ENCODE measurements at regions not wholly inside any gene's neighbourhood (a gene's known extent, or its start where the extent isn't known, plus 50 kb on each side); places are given as distances from the start of the nearest gene placed in this dataset.

DNA sequence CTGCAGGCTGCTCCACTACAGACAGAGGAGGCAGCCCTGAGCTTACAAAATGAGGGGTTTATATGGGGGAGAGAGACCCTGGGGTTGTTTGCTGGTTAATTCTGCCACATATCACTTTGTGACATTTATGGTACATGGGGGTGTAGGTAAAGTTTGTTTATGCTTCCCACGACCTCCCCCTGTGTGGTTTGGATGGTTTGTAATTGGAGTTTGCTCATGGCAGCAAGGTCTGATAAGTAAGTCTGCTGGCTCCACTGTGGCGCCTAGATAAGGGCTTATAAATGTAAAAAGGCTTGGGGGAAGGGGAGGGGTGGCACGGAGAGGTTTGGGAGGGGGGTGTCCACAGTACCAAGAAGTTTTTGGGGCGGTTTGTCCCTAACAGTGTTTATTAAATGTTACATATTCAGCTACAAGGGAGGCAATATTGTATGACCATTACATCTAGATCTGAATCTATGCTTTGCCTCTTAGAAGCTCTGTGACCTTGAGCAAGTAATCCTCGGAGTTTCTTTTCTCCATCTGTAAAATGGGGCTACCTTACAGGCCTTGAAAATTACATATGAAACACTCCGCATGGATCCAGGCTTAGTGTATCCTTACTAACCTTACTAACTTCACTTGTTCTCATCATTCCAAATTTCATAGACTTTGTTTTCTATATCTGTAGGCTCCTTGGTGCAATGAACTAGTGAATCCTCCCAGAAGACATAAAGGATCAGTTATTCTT lies 204.8 kb upstream of the NOX3 start:
- Histone ChIP-seq H3K4me1 (ENCODE audit: control insufficient read depth in 1 of 2, insufficient read depth in 2 of 2, low read length in 2 of 2) (no peaks in the 10 kb centered on the region), H3K79me2 (ENCODE audit: insufficient read depth, low read length) (no peaks in the 10 kb centered on the region), H3K27ac (ENCODE audit: low read depth, low read length) (no peak overlapping the region), H2AFZ (ENCODE audit: low read depth, low read length, poor library complexity, severe bottlenecking) (no peak overlapping the region), H4K20me1 (ENCODE audit: insufficient read depth) (no peaks in the 10 kb centered on the region), H3K36me3 (ENCODE audit: control insufficient read depth in 1 of 2, insufficient read depth in 2 of 2, low read length in 2 of 2) (no peaks in the 10 kb centered on the region), H3K4me2 (ENCODE audit: low read length) (no peak overlapping the region), H3K9ac (ENCODE audit: low read length) (no peak overlapping the region), H3K4me3 (replicated peaks in 1 of 2; ENCODE audit: low read depth in 1 of 2, low read length in 2 of 2) (no peak overlapping the region), H3K9me3 (ENCODE audit: control insufficient read depth in 1 of 2, insufficient read depth in 1 of 2, low read depth in 1 of 2, low read length in 2 of 2) (no peaks in the 10 kb centered on the region), H3K27me3 (ENCODE audit: insufficient read depth, low read length) (no peaks in the 10 kb centered on the region), H3K9me2 (ENCODE audit: insufficient read depth) (0 out of 2 replicates have a peak, but pooled peaks cover 2% of the 10 kb centered on the region)
- DNase-seq (ENCODE audit: low read depth, low spot score), result no peak
- CTCF ChIA-PET, result no interaction called here
- no TSS peak for BruUV-seq (replicated peaks)
- no peak for ATAC-seq
- RAD21 ChIA-PET (ENCODE audit: low non-redundant PET in 1 of 2, low total read pairs in 2 of 2, uncharacterized antibody in 2 of 2, unreplicated experiment in 2 of 2), result no interaction called here
- POLR2A ChIA-PET, result no interaction called here
- intact Hi-C loops (cut with micrococcal nuclease), result no loop called here
- TF ChIP-seq SRF (IDR thresholded peaks at IDR 0.05; ENCODE audit: low read depth) (no peak), SIN3A (IDR thresholded peaks at IDR 0.05; ENCODE audit: low read depth) (no peak)

DNA sequence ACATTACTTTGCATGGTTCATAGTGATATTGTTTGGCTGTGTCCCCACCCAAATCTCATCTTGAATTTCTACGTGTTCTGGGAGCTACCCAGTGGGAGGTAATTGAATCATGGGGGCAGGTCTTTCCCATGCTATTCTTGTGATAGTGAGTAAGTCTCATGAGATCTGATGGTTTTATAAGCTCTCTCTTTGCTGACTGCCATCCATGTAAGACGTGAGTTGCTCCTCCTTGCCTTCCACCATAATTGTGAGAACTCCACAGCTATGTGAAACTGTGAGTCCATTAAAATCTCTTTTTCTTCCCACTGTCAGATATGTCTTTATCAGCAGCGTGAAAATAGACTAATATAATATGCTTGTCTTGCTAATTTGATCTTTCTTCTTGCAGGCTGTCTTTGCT lies 200.4 kb upstream of the NOX3 start:
- H2AFZ ChIP-seq (ENCODE audit: low read depth, low read length, poor library complexity, severe bottlenecking), result no peak overlapping the region
- no peak overlapping the region for H3K4me2 ChIP-seq (ENCODE audit: low read length)
- CTCF ChIA-PET, result no interaction called here
- H3K4me1 ChIP-seq (ENCODE audit: control insufficient read depth in 1 of 2, insufficient read depth in 2 of 2, low read length in 2 of 2), result no peaks in the 10 kb centered on the region
- no peak overlapping the region for H3K9ac ChIP-seq (ENCODE audit: low read length)
- no peaks in the 10 kb centered on the region for H3K9me3 ChIP-seq (ENCODE audit: control insufficient read depth in 1 of 2, insufficient read depth in 1 of 2, low read depth in 1 of 2, low read length in 2 of 2)
- H4K20me1 ChIP-seq (ENCODE audit: insufficient read depth), result no peaks in the 10 kb centered on the region
- POLR2A ChIA-PET, result no interaction called here
- intact Hi-C loops (cut with micrococcal nuclease), result no loop called here
- 0 out of 2 replicates have a peak, but pooled peaks cover 2% of the 10 kb centered on the region for H3K9me2 ChIP-seq (ENCODE audit: insufficient read depth)
- H3K36me3 ChIP-seq (ENCODE audit: control insufficient read depth in 1 of 2, insufficient read depth in 2 of 2, low read length in 2 of 2), result no peaks in the 10 kb centered on the region
- no peaks in the 10 kb centered on the region for H3K27me3 ChIP-seq (ENCODE audit: insufficient read depth, low read length)
- no peak overlapping the region for H3K4me3 ChIP-seq (replicated peaks in 1 of 2; ENCODE audit: low read depth in 1 of 2, low read length in 2 of 2)
- DNase-seq (ENCODE audit: low read depth, low spot score) (no peak), ATAC-seq (no peak)
- BruUV-seq (replicated peaks), result no TSS peak
- RAD21 ChIA-PET (ENCODE audit: low non-redundant PET in 1 of 2, low total read pairs in 2 of 2, uncharacterized antibody in 2 of 2, unreplicated experiment in 2 of 2), result no interaction called here
- H3K79me2 ChIP-seq (ENCODE audit: insufficient read depth, low read length), result no peaks in the 10 kb centered on the region
- H3K27ac ChIP-seq (ENCODE audit: low read depth, low read length), result no peak overlapping the region
- TF ChIP-seq TCF7L2 (IDR thresholded peaks at IDR 0.05; ENCODE audit: borderline replicate concordance, extremely low read depth, insufficient read depth, insufficient read length) (no peak), EZH2 (IDR thresholded peaks at IDR 0.05) (no peak), EZH2phosphoT487 (IDR thresholded peaks at IDR 0.05; ENCODE audit: borderline replicate concordance) (no peak), SIN3A (IDR thresholded peaks at IDR 0.05; ENCODE audit: low read depth) (no peak), SRF (IDR thresholded peaks at IDR 0.05; ENCODE audit: low read depth) (no peak)
